ENCODE measurements at regions not wholly inside any gene's neighbourhood (a gene's known extent, or its start where the extent isn't known, plus 50 kb on each side); places are given as distances from the start of the nearest gene placed in this dataset.

- no peaks in the 10 kb centered on the region for H3K27me3 ChIP-seq (ENCODE audit: control insufficient read depth, insufficient read depth, low read length)
- H3K36me3 ChIP-seq (ENCODE audit: control insufficient read depth, insufficient read depth, low read length) = no peaks in the 10 kb centered on the region
- H3K27ac ChIP-seq (ENCODE audit: low read depth, low read length) = no peak overlapping the region
- no peak overlapping the region for H3K4me3 ChIP-seq (ENCODE audit: low read depth, low read length)
- no peaks in the 10 kb centered on the region for H3K9me3 ChIP-seq (ENCODE audit: control insufficient read depth, insufficient read depth, low read length)
- H3K4me1 ChIP-seq (ENCODE audit: control insufficient read depth, insufficient read depth, low read length) = no peaks in the 10 kb centered on the region
- no peak overlapping the region for H3K9ac ChIP-seq (ENCODE audit: low read depth, low read length)
These were observed 264.6 kb upstream of the KCNJ16 start for GRCh38 chr17:69810326-69810965.

- no peak overlapping the region for H3K4me3 ChIP-seq (ENCODE audit: low read depth, low read length)
- no peak overlapping the region for H3K27ac ChIP-seq (ENCODE audit: low read depth, low read length)
These were observed 262.7 kb upstream of the KCNJ16 start for GRCh38 chr17:69812240-69812837.

GRCh38 chr17:69814031-69814430, 261.0 kb upstream of the KCNJ16 start:
- H3K27me3 ChIP-seq (ENCODE audit: control insufficient read depth, insufficient read depth, low read length) = no peaks in the 10 kb centered on the region
- H3K36me3 ChIP-seq (ENCODE audit: control insufficient read depth, insufficient read depth, low read length) = no peaks in the 10 kb centered on the region
- H3K9ac ChIP-seq (ENCODE audit: low read depth, low read length) = no peak overlapping the region
- no peak overlapping the region for H3K4me3 ChIP-seq (ENCODE audit: low read depth, low read length)
- H3K4me1 ChIP-seq (ENCODE audit: control insufficient read depth, insufficient read depth, low read length) = no peaks in the 10 kb centered on the region
- H3K27ac ChIP-seq (ENCODE audit: low read depth, low read length) = no peak overlapping the region
- no peaks in the 10 kb centered on the region for H3K9me3 ChIP-seq (ENCODE audit: control insufficient read depth, insufficient read depth, low read length)

More at GRCh38 chr17:69812240-69812837, 262.7 kb upstream of the KCNJ16 start:
- no peaks in the 10 kb centered on the region for H3K27me3 ChIP-seq (ENCODE audit: control insufficient read depth, insufficient read depth, low read length)
- no peaks in the 10 kb centered on the region for H3K9me3 ChIP-seq (ENCODE audit: control insufficient read depth, insufficient read depth, low read length)
- H3K4me1 ChIP-seq (ENCODE audit: control insufficient read depth, insufficient read depth, low read length) = no peaks in the 10 kb centered on the region
- H3K36me3 ChIP-seq (ENCODE audit: control insufficient read depth, insufficient read depth, low read length) = no peaks in the 10 kb centered on the region
- H3K9ac ChIP-seq (ENCODE audit: low read depth, low read length) = no peak overlapping the region

DNA sequence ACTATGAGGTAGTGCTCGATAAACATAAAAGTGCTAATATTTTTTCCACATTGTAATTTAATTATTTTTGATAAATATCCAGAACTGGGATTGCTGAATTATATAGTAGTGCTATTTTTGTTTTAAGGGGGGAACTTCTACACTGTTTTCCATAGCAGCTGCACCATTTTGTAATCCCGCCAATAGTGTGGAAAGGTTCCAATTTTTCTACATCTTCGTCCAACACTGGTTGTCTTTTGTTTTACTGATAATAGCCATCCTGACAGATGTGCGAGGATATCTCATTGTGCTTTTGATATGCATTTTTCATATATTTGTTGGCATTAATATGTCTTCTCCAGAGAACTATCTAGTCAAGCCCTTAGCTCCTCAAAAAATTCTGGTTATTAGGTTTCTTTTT, 259.6 kb upstream of the KCNJ16 start:
- Histone ChIP-seq H3K4me1 (ENCODE audit: control insufficient read depth, insufficient read depth, low read length) (no peaks in the 10 kb centered on the region), H3K36me3 (ENCODE audit: control insufficient read depth, insufficient read depth, low read length) (no peaks in the 10 kb centered on the region), H3K9ac (ENCODE audit: low read depth, low read length) (no peak overlapping the region), H3K27me3 (ENCODE audit: control insufficient read depth, insufficient read depth, low read length) (no peaks in the 10 kb centered on the region), H3K9me3 (ENCODE audit: control insufficient read depth, insufficient read depth, low read length) (no peaks in the 10 kb centered on the region), H3K27ac (ENCODE audit: low read depth, low read length) (no peak overlapping the region), H3K4me3 (ENCODE audit: low read depth, low read length) (no peak overlapping the region)

- Histone ChIP-seq H3K27ac (ENCODE audit: low read depth, low read length) (no peak overlapping the region), H3K9me3 (ENCODE audit: control insufficient read depth, insufficient read depth, low read length) (peaks cover 14% of the 10 kb centered on the region), H3K27me3 (ENCODE audit: control insufficient read depth, insufficient read depth, low read length) (no peaks in the 10 kb centered on the region), H3K9ac (ENCODE audit: low read depth, low read length) (no peak overlapping the region), H3K36me3 (ENCODE audit: control insufficient read depth, insufficient read depth, low read length) (no peaks in the 10 kb centered on the region), H3K4me1 (ENCODE audit: control insufficient read depth, insufficient read depth, low read length) (no peaks in the 10 kb centered on the region), H3K4me3 (ENCODE audit: low read depth, low read length) (no peak overlapping the region)
These were observed 256.6 kb upstream of the KCNJ16 start for GRCh38 chr17:69818467-69818866.

DNA sequence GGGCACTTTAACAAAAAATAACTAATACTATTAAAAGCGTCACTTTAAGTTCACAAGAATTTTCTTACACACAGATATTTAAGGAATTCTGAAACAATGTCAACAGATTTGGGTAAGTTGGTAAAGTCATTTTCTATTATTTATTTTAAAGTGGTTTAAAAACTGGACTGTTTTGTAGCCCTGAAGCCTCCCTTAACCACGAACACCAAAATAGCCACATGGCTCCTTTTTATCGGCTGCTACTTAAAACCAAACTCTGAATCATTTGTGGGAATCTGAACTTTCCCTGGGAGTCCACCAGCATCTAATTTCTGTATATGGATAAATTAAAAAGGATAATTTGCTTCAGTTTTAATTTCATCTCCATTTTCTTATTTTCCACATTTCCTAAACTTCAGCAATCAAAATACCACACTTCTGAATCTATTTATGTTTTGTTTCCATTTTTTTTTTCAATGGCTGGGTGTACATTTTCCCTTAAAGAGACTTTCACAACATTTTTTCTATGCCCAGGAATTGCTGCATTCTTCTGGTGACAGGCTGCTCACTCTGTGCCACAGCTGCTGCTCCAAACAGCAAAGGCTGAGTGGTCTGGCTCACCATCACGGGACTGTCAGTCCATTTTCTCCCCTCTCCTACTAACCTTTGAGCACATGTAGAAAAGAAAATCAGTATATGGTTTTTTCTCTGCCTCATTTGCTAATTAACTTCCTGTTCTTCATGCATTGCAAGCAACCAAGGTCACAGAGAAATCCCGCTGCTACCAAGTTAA, 255.5 kb upstream of the KCNJ16 start:
- Histone ChIP-seq H3K9ac (ENCODE audit: low read depth, low read length) (no peak overlapping the region), H3K4me3 (ENCODE audit: low read depth, low read length) (no peak overlapping the region), H3K36me3 (ENCODE audit: control insufficient read depth, insufficient read depth, low read length) (no peaks in the 10 kb centered on the region), H3K9me3 (ENCODE audit: control insufficient read depth, insufficient read depth, low read length) (peaks cover 14% of the 10 kb centered on the region), H3K27ac (ENCODE audit: low read depth, low read length) (no peak overlapping the region), H3K4me1 (ENCODE audit: control insufficient read depth, insufficient read depth, low read length) (no peaks in the 10 kb centered on the region), H3K27me3 (ENCODE audit: control insufficient read depth, insufficient read depth, low read length) (no peaks in the 10 kb centered on the region)

- Histone ChIP-seq H3K36me3 (ENCODE audit: control insufficient read depth, insufficient read depth, low read length) (no peaks in the 10 kb centered on the region), H3K27ac (ENCODE audit: low read depth, low read length) (no peak overlapping the region), H3K9ac (ENCODE audit: low read depth, low read length) (no peak overlapping the region), H3K4me1 (ENCODE audit: control insufficient read depth, insufficient read depth, low read length) (no peaks in the 10 kb centered on the region), H3K27me3 (ENCODE audit: control insufficient read depth, insufficient read depth, low read length) (no peaks in the 10 kb centered on the region), H3K9me3 (ENCODE audit: control insufficient read depth, insufficient read depth, low read length) (peaks cover 14% of the 10 kb centered on the region), H3K4me3 (ENCODE audit: low read depth, low read length) (no peak overlapping the region)
These were observed 254.1 kb upstream of the KCNJ16 start for GRCh38 chr17:69820876-69821473.

GRCh38 chr17:69822314-69822875, 252.6 kb upstream of the KCNJ16 start:
- Histone ChIP-seq H3K27me3 (ENCODE audit: control insufficient read depth, insufficient read depth, low read length) (no peaks in the 10 kb centered on the region), H3K9ac (ENCODE audit: low read depth, low read length) (no peak overlapping the region), H3K4me1 (ENCODE audit: control insufficient read depth, insufficient read depth, low read length) (no peaks in the 10 kb centered on the region), H3K4me3 (ENCODE audit: low read depth, low read length) (no peak overlapping the region), H3K9me3 (ENCODE audit: control insufficient read depth, insufficient read depth, low read length) (peaks cover 14% of the 10 kb centered on the region), H3K36me3 (ENCODE audit: control insufficient read depth, insufficient read depth, low read length) (no peaks in the 10 kb centered on the region), H3K27ac (ENCODE audit: low read depth, low read length) (no peak overlapping the region)

- Histone ChIP-seq H3K4me1 (ENCODE audit: control insufficient read depth, insufficient read depth, low read length) (no peaks in the 10 kb centered on the region), H3K9ac (ENCODE audit: low read depth, low read length) (no peak overlapping the region), H3K4me3 (ENCODE audit: low read depth, low read length) (no peak overlapping the region), H3K36me3 (ENCODE audit: control insufficient read depth, insufficient read depth, low read length) (no peaks in the 10 kb centered on the region), H3K27ac (ENCODE audit: low read depth, low read length) (no peak overlapping the region), H3K9me3 (ENCODE audit: control insufficient read depth, insufficient read depth, low read length) (no peaks in the 10 kb centered on the region), H3K27me3 (ENCODE audit: control insufficient read depth, insufficient read depth, low read length) (no peaks in the 10 kb centered on the region)
These were observed 246.9 kb upstream of the KCNJ16 start for GRCh38 chr17:69828087-69828486.

GRCh38 chr17:69834494-69834893, 240.5 kb upstream of the KCNJ16 start:
- Histone ChIP-seq H3K36me3 (ENCODE audit: control insufficient read depth, insufficient read depth, low read length) (no peaks in the 10 kb centered on the region), H3K9ac (ENCODE audit: low read depth, low read length) (no peak overlapping the region), H3K4me3 (ENCODE audit: low read depth, low read length) (no peak overlapping the region), H3K27me3 (ENCODE audit: control insufficient read depth, insufficient read depth, low read length) (no peaks in the 10 kb centered on the region), H3K9me3 (ENCODE audit: control insufficient read depth, insufficient read depth, low read length) (no peaks in the 10 kb centered on the region), H3K27ac (ENCODE audit: low read depth, low read length) (no peak overlapping the region), H3K4me1 (ENCODE audit: control insufficient read depth, insufficient read depth, low read length) (no peaks in the 10 kb centered on the region)
